WERI-Rb-1 (cell line): ENCODE measurements at regions not wholly inside any gene's neighbourhood (a gene's known extent, or its start where the extent isn't known, plus 50 kb on each side); places are given as distances from the start of the nearest gene placed in this dataset.

Experiments
- DNase-seq: peaks from one replicate; pipeline ENCODE4 v3.0.0-alpha.2; 2020
- H3K27ac ChIP-seq: fragments of 250-450 bp; sonication (Bioruptor Pico); 2 replicates; pipeline ENCODE4 v1.5.1; 2020; ENCODE audit warnings: mild to moderate bottlenecking, moderate library complexity
- H3K27me3 ChIP-seq: fragments of 250-450 bp; sonication (Bioruptor Pico); 2 replicates; pipeline ENCODE4 v1.5.1; 2021; ENCODE audit warnings: mild to moderate bottlenecking, low read depth, moderate library complexity; ENCODE audit not compliant: insufficient read depth, severe bottlenecking
- H3K36me3 ChIP-seq: fragments of 250-450 bp; sonication (Bioruptor Pico); 2 replicates; pipeline ENCODE4 v1.5.1; 2020; ENCODE audit warnings: mild to moderate bottlenecking, moderate library complexity
- H3K4me3 ChIP-seq: 2 replicates; pipeline ENCODE4 v1.5.1; 2011; ENCODE audit warnings: low read depth, mild to moderate bottlenecking, control low read depth, low read length
- H3K9me3 ChIP-seq: fragments of 250-450 bp; sonication (Bioruptor Pico); 2 replicates; pipeline ENCODE4 v1.5.1; 2021; ENCODE audit warnings: mild to moderate bottlenecking, moderate library complexity; ENCODE audit not compliant: severe bottlenecking
- TF ChIP-seq, protein P1 (sequence below): IDR thresholded peaks from 2 replicates; pipeline ENCODE4 v1.5.1; 2011; ENCODE audit warnings: low read depth, mild to moderate bottlenecking, control low read depth, inconsistent platforms, low read length

DNA sequence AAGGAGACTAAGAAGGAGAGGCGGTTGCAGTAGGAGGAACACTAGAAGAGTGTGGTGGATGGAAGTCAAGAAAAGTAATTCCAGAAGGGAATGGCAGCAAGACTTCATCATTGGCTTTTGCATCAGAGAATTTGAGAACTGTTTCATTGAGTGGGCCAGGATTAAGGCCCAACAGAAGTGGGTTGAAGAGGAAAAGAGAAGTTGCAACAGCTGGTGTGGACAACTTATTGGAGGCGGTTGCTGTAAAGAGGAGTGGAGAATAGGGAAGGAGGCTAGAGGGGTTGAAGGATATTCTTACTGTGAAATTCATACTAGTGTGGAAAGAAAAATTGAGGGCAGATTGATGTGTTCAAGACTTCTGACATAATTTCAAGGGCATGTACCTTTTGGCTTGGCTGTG lies 168.7 kb upstream of the FN1 start:
- H3K36me3 ChIP-seq: no peaks in the 10 kb centered on the region
- TF ChIP-seq, protein P1, sequence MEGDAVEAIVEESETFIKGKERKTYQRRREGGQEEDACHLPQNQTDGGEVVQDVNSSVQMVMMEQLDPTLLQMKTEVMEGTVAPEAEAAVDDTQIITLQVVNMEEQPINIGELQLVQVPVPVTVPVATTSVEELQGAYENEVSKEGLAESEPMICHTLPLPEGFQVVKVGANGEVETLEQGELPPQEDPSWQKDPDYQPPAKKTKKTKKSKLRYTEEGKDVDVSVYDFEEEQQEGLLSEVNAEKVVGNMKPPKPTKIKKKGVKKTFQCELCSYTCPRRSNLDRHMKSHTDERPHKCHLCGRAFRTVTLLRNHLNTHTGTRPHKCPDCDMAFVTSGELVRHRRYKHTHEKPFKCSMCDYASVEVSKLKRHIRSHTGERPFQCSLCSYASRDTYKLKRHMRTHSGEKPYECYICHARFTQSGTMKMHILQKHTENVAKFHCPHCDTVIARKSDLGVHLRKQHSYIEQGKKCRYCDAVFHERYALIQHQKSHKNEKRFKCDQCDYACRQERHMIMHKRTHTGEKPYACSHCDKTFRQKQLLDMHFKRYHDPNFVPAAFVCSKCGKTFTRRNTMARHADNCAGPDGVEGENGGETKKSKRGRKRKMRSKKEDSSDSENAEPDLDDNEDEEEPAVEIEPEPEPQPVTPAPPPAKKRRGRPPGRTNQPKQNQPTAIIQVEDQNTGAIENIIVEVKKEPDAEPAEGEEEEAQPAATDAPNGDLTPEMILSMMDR: no peak
- no peaks in the 10 kb centered on the region for H3K27me3 ChIP-seq
- no peak overlapping the region for H3K4me3 ChIP-seq
- no peak overlapping the region for H3K27ac ChIP-seq
- H3K9me3 ChIP-seq: no peaks in the 10 kb centered on the region
- DNase-seq: no peak

DNA sequence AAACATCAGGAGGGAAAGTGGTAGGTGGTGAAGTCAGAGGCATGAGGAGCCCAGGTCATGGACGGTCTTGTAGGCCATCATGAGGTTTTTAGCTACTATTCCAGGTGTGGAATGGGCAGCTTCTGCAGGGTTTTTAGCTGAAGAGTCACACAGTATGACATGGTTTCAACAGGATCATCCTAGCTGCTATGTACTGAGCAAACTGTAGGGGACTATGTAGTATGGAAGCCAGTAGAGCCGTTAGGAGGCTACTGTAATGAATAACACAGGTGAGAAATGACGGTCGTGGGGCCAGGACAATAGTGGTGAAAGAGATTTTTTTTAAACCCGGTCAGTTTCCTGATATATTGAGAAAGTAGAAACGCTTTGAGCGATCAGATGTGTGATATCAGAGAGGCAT lies 167.6 kb upstream of the FN1 start:
- H3K36me3 ChIP-seq: no peaks in the 10 kb centered on the region
- H3K4me3 ChIP-seq: no peak overlapping the region
- no peaks in the 10 kb centered on the region for H3K27me3 ChIP-seq
- no peak overlapping the region for H3K27ac ChIP-seq
- DNase-seq: no peak
- TF ChIP-seq, protein P1: no peak
- H3K9me3 ChIP-seq: no peaks in the 10 kb centered on the region

DNA sequence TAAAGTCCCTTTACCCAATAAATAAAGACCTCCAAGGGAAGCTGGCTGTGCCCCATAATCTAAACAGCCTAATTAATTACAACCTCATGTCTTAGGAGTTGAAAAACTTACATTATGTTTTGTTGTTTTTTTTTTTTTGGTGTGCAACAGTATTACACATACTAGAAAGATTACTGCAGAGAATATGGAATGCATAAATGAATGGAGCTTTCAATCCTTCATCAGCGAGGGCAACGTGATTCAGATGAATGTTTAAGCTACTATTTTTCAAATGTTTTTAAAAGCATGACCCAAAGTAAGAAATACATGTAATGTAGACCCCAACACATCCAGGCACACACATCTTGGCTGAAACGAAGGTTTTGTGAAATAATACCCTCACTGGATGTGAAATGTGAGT lies 167.1 kb upstream of the FN1 start:
- H3K9me3 ChIP-seq: no peaks in the 10 kb centered on the region
- no peak overlapping the region for H3K27ac ChIP-seq
- TF ChIP-seq, protein P1: no peak
- no peaks in the 10 kb centered on the region for H3K27me3 ChIP-seq
- no peak overlapping the region for H3K4me3 ChIP-seq
- DNase-seq: no peak
- H3K36me3 ChIP-seq: no peaks in the 10 kb centered on the region

DNA sequence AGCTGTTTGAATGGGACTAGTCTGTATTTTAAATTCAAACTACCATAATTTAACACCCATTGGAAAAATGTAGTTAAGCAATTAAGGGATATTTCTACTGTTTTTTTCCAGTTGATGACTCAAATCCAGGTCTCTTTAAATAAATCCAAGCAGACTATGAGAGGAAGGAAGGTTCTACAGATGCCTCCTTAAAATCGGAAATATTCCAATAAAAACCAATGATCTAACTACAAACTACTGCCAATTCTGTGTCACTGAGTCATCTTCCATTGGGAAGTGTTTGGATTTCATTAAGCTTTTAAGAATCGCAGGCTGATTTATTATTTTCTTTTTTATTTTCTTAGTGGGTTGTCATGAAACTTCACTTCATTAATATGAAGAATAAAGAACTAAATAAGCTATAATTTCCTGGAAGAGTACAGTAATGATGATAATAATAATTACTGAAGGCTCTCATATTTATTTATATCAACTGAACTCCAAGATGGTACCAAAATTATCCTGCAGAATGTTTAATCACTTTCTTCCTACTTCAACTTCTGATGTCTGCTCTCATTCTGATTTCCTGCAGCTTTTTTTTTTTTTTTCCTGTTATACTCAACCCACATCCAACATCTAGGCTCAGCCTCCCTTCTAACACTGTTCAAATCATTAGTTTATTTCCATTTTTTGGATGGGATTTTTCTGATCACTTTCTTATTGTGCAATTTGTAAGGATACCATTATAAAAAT lies 166.3 kb upstream of the FN1 start:
- no peak overlapping the region for H3K4me3 ChIP-seq
- no peak overlapping the region for H3K27ac ChIP-seq
- H3K36me3 ChIP-seq: no peaks in the 10 kb centered on the region
- no peaks in the 10 kb centered on the region for H3K9me3 ChIP-seq
- DNase-seq: no peak
- TF ChIP-seq, protein P1: no peak
- no peaks in the 10 kb centered on the region for H3K27me3 ChIP-seq

DNA sequence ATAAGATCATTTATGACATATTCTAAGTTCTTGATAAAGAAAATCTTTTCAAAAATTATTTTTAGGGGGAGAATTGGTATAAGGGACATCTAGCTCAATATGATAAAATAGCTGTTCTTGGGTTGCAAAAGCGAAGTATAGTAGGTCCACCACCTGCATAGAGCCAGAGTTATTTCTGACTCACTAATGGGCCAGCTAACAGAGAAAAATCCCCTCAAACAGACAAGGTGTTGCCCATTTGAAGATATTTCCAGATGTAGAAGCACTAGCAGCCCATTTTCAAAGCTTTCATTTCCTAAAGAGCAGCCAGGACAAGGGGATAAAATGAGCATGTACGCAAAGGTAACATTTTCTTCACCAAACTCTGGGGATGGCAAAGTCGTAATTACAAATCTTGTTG lies 165.7 kb upstream of the FN1 start:
- Histone ChIP-seq H3K27ac (no peak overlapping the region), H3K36me3 (no peaks in the 10 kb centered on the region), H3K4me3 (no peak overlapping the region), H3K9me3 (no peaks in the 10 kb centered on the region), H3K27me3 (no peaks in the 10 kb centered on the region)
- DNase-seq: no peak
- TF ChIP-seq, protein P1: no peak

DNA sequence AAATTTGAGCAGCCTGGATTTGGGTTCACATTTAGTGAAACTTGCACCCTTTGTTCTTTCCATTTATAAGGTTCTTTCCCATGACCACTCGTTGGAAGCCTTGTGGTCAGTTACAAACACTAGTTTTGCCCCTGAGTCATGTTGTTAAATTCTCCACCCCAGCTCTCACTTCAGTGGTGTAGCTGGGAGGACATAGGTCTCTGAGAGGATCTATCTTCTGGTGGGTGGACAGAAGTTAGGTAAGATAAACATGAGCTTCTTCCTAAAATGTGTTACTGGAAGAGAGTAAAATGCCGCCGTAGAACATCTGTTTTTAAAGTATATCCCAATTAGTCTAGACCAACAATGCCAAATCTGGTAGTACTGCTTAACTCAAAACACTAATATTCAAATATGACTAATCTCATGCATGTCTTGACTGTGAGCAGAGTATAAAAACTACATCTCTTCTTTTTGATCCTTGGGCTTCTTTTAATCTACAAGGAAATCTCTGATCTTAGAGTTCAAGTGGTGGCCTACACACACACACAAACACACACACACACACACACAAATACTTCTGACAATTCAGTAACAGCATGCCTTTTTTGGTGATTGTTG lies 162.6 kb upstream of the FN1 start:
- H3K4me3 ChIP-seq: no peak overlapping the region
- H3K27me3 ChIP-seq: no peaks in the 10 kb centered on the region
- TF ChIP-seq, protein P1: no peak
- H3K27ac ChIP-seq: no peak overlapping the region
- no peaks in the 10 kb centered on the region for H3K36me3 ChIP-seq
- H3K9me3 ChIP-seq: no peaks in the 10 kb centered on the region
- DNase-seq: no peak
